ENCODE measurements at regions not wholly inside any gene's neighbourhood (a gene's known extent, or its start where the extent isn't known, plus 50 kb on each side); places are given as distances from the start of the nearest gene placed in this dataset.

- WGBS, result 79% methylated on average over 1 of the region's 1 CpG
- Histone ChIP-seq H3K9me3 (ENCODE audit: control insufficient read depth in 4 of 4, low read length in 3 of 4) (no peaks in the 10 kb centered on the region), H3K4me3 (ENCODE audit: low read depth in 1 of 3, low read length in 3 of 3) (no peak overlapping the region), H3K36me3 (ENCODE audit: control insufficient read depth in 4 of 4, insufficient read depth in 3 of 4, low read depth in 1 of 4, low read length in 3 of 4) (no peaks in the 10 kb centered on the region), H3K4me1 (ENCODE audit: control insufficient read depth in 4 of 4, insufficient read depth in 4 of 4, low read length in 3 of 4) (no peaks in the 10 kb centered on the region), H3K27me3 (ENCODE audit: control insufficient read depth in 4 of 4, insufficient read depth in 4 of 4, low read length in 3 of 4) (peaks cover 0 to 2% (median 0%) of the 10 kb centered on the region in 4 donors), H3K27ac (ENCODE audit: low read depth in 1 of 2, low read length in 2 of 2) (no peak overlapping the region), H3K9ac (ENCODE audit: low read depth in 1 of 2, low read length in 2 of 2) (no peak overlapping the region)
- DNase-seq (ENCODE audit: low spot score), result no peak
- TF ChIP-seq ZBTB33 (IDR thresholded peaks at IDR 0.05) (no peak), REST (IDR thresholded peaks at IDR 0.05) (no peak), RXRA (IDR thresholded peaks at IDR 0.05) (no peak), TAF1 (conservative IDR thresholded peaks at IDR 0.05) (no peak), NR2F2 (IDR thresholded peaks at IDR 0.05) (no peak), YY1 (IDR thresholded peaks at IDR 0.05) (no peak), FOXA1 (IDR thresholded peaks at IDR 0.05) (no peak), CTCF (IDR thresholded peaks at IDR 0.05; ENCODE audit: low read depth, low read length, missing input control) (no peak), RAD21 (IDR thresholded peaks at IDR 0.05) (no peak), FOXA2 (IDR thresholded peaks at IDR 0.05) (no peak), SP1 (IDR thresholded peaks at IDR 0.05) (no peak), GABPA (IDR thresholded peaks at IDR 0.05 in 1 of 2, conservative IDR thresholded peaks at IDR 0.05 in 1 of 2) (no peak), EGR1 (IDR thresholded peaks at IDR 0.05; ENCODE audit: low read depth in 2 of 2) (no peak), HNF4A (conservative IDR thresholded peaks at IDR 0.05) (no peak), JUND (IDR thresholded peaks at IDR 0.05) (no peak), HNF4G (IDR thresholded peaks at IDR 0.05) (no peak)
- TF ChIP-seq, protein P1, sequence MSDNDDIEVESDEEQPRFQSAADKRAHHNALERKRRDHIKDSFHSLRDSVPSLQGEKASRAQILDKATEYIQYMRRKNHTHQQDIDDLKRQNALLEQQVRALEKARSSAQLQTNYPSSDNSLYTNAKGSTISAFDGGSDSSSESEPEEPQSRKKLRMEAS (IDR thresholded peaks at IDR 0.05), result no peak
- TF ChIP-seq, protein P2, sequence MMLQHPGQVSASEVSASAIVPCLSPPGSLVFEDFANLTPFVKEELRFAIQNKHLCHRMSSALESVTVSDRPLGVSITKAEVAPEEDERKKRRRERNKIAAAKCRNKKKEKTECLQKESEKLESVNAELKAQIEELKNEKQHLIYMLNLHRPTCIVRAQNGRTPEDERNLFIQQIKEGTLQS (IDR thresholded peaks at IDR 0.05), result no peak
Measured at GRCh38 chr3:191624299-191624698, 163.3 kb downstream of the PYDC2 start.

Measured in liver (tissue), 8 donors.